Activated CD4-positive, alpha-beta memory T cell treated with anti-CD3 and anti-CD28 coated beads for 36 hours (primary cell): ENCODE measurements at regions not wholly inside any gene's neighbourhood (a gene's known extent, or its start where the extent isn't known, plus 50 kb on each side); places are given as distances from the start of the nearest gene placed in this dataset.

Experiments
- CTCF ChIA-PET: fragments of 350-600 bp; sonication (Branson Sonifier 250); formaldehyde crosslinking; loops from one replicate; lab custom pipeline; 2021; ENCODE audit warnings: antibody characterized with exemption, inconsistent platforms; lab: Charles Lee
- POLR2A ChIA-PET: fragments of 350-600 bp; sonication (Branson Sonifier 250); formaldehyde crosslinking; loops from one replicate; lab custom pipeline; 2021; ENCODE audit warnings: antibody characterized with exemption; lab: Charles Lee
- DNase-seq: peaks from one replicate; pipeline ENCODE4 v3.0.0-alpha.2; 2020
- H3K27ac Mint-ChIP-seq: one replicate; pipeline ENCODE4 v1.8.0; 2021; ENCODE audit warnings: mixed read lengths
- H3K27me3 Mint-ChIP-seq: one replicate; pipeline ENCODE4 v1.8.0; 2021; ENCODE audit warnings: mixed read lengths
- H3K36me3 Mint-ChIP-seq: one replicate; pipeline ENCODE4 v1.8.0; 2021; ENCODE audit warnings: mixed read lengths
- H3K4me1 Mint-ChIP-seq: one replicate; pipeline ENCODE4 v1.8.0; 2021; ENCODE audit warnings: low read depth, mixed read lengths
- H3K4me3 Mint-ChIP-seq: one replicate; pipeline ENCODE4 v1.8.0; 2021; ENCODE audit warnings: mild to moderate bottlenecking, mixed read lengths
- H3K9me3 Mint-ChIP-seq: one replicate; pipeline ENCODE4 v1.8.0; 2021; ENCODE audit warnings: mixed read lengths
- intact Hi-C: fragments of 100-400 bp; cut with micrococcal nuclease; formaldehyde crosslinking; loops from one replicate; pipeline ENCODE4 v1.15.1; 2023

GRCh38 chr7:47128700-47129099, 453.2 kb downstream of the TNS3 start:
- DNase-seq, result no peak
- CTCF ChIA-PET, result interaction anchor here (0.6 kb wide), 1 partner anchor 948 kb away, joined by 3 read pairs; no protein-coding TSS in a partner anchor
- POLR2A ChIA-PET, result no interaction called here

GRCh38 chr7:47125529-47125928, 456.4 kb downstream of the TNS3 start:
- Mint-ChIP-seq H3K27ac (no peak overlapping the region), H3K4me1 (no peaks in the 10 kb centered on the region), H3K27me3 (no peaks in the 10 kb centered on the region), H3K4me3 (no peak overlapping the region), H3K9me3 (no peaks in the 10 kb centered on the region), H3K36me3 (no peaks in the 10 kb centered on the region)
- ChIA-PET CTCF (no interaction called here), POLR2A (no interaction called here)
- DNase-seq, result no peak
- intact Hi-C loops, result no loop called here

More at GRCh38 chr7:47128700-47129099, 453.2 kb downstream of the TNS3 start:
- H3K9me3 Mint-ChIP-seq, result no peaks in the 10 kb centered on the region
- no peaks in the 10 kb centered on the region for H3K36me3 Mint-ChIP-seq
- no peak overlapping the region for H3K4me3 Mint-ChIP-seq
- intact Hi-C loops, result no loop called here
- H3K27me3 Mint-ChIP-seq, result no peaks in the 10 kb centered on the region
- H3K4me1 Mint-ChIP-seq, result no peaks in the 10 kb centered on the region
- no peak overlapping the region for H3K27ac Mint-ChIP-seq

DNA sequence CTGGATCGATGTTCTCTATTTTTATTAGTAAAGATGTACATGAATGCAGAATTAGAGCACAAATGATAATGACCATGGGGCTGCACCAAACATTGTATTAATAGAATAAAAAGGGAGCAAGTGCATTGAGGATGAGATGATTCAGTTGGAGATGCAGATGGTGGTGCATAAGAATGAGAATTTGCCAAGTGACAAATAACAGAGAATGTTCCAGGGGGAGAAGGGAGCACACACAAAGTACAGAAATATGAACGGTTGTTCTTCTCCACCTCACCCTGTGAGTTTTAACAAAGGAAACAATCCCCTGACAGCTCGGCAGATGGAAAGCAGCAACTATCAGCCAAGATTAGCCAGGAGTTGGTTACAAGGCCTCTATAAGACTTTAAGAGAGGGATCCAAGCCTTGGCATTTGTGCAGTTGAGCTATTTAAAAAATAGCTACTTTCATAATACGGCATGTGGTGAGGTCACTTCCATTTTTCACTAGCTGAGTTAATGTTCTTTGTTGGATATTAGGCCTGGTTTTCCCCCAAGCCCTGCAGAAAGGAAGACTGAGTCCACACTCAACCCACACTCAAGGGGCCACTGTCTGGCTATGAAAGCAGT, 462.5 kb downstream of the TNS3 start:
- no peaks in the 10 kb centered on the region for H3K9me3 Mint-ChIP-seq
- no peak overlapping the region for H3K4me3 Mint-ChIP-seq
- no peak for DNase-seq
- H3K27me3 Mint-ChIP-seq, result no peaks in the 10 kb centered on the region
- H3K27ac Mint-ChIP-seq, result no peak overlapping the region
- intact Hi-C loops, result no loop called here
- H3K4me1 Mint-ChIP-seq, result no peaks in the 10 kb centered on the region
- H3K36me3 Mint-ChIP-seq, result no peaks in the 10 kb centered on the region
- ChIA-PET CTCF (no interaction called here), POLR2A (no interaction called here)

- Mint-ChIP-seq H3K4me1 (no peaks in the 10 kb centered on the region), H3K27me3 (no peaks in the 10 kb centered on the region), H3K4me3 (no peak overlapping the region), H3K9me3 (peaks cover 1% of the 10 kb centered on the region), H3K36me3 (no peaks in the 10 kb centered on the region), H3K27ac (no peak overlapping the region)
- ChIA-PET CTCF (no interaction called here), POLR2A (no interaction called here)
- DNase-seq, result no peak
- intact Hi-C loops, result no loop called here
Observed at GRCh38 chr7:47104206-47104549, 477.7 kb downstream of the TNS3 start.

GRCh38 chr7:47103498-47104205, 478.3 kb downstream of the TNS3 start:
- Mint-ChIP-seq H3K36me3 (no peaks in the 10 kb centered on the region), H3K4me3 (no peak overlapping the region), H3K4me1 (no peaks in the 10 kb centered on the region), H3K27ac (no peak overlapping the region), H3K27me3 (no peaks in the 10 kb centered on the region), H3K9me3 (no peaks in the 10 kb centered on the region)
- ChIA-PET CTCF (no interaction called here), POLR2A (no interaction called here)
- no peak for DNase-seq
- intact Hi-C loops, result no loop called here

- ChIA-PET CTCF (interaction anchor here (0.7 kb wide), 1 partner anchor 1169 kb away, joined by 3 read pairs; no protein-coding TSS in a partner anchor), POLR2A (no interaction called here)
- intact Hi-C loops, result no loop called here
- H3K27me3 Mint-ChIP-seq, result no peaks in the 10 kb centered on the region
- H3K4me1 Mint-ChIP-seq, result no peaks in the 10 kb centered on the region
- H3K36me3 Mint-ChIP-seq, result no peaks in the 10 kb centered on the region
- no peak overlapping the region for H3K4me3 Mint-ChIP-seq
- no peak for DNase-seq
- H3K9me3 Mint-ChIP-seq, result no peaks in the 10 kb centered on the region
- H3K27ac Mint-ChIP-seq, result no peak overlapping the region
Observed at GRCh38 chr7:47102331-47102841, 479.5 kb downstream of the TNS3 start.

DNA sequence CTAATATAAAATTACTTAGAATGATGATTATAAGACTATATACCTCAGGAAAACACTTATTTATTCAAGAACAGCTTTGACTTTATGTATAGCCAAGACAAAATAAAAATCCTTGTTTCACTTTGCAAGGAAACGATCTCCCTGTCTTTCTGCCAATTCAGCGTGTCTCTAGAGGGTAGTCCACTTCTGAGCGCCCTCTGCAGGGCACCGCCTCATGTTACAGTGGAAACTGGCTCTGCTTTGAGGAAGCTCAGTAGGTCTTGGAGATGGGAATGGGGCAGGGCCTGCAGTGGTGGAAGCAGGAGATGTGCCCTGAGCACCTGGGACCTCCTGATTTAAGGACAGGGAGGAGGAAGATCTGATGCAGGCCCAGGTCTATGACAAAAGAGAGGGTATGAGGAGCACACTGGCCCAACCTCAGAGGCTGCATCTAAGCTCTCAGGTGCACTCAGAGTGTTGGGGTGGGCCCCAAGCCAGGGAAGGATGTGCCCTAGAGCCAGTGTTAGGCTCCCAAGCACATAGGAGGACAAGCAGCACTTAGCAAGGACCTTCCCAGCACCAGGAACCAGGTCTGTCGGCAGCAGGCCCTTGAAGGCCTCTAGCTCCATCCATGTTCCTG, 481.0 kb downstream of the TNS3 start:
- ChIA-PET CTCF (interaction anchor here (1.5 kb wide), 1 partner anchor 13 kb away, joined by 3 read pairs; no protein-coding TSS in a partner anchor), POLR2A (no interaction called here)
- Mint-ChIP-seq H3K27ac (no peak overlapping the region), H3K9me3 (no peaks in the 10 kb centered on the region), H3K36me3 (no peaks in the 10 kb centered on the region), H3K4me3 (no peak overlapping the region), H3K4me1 (no peaks in the 10 kb centered on the region), H3K27me3 (no peaks in the 10 kb centered on the region)
- intact Hi-C loops, result no loop called here
- DNase-seq, result peak; percentile 11

DNA sequence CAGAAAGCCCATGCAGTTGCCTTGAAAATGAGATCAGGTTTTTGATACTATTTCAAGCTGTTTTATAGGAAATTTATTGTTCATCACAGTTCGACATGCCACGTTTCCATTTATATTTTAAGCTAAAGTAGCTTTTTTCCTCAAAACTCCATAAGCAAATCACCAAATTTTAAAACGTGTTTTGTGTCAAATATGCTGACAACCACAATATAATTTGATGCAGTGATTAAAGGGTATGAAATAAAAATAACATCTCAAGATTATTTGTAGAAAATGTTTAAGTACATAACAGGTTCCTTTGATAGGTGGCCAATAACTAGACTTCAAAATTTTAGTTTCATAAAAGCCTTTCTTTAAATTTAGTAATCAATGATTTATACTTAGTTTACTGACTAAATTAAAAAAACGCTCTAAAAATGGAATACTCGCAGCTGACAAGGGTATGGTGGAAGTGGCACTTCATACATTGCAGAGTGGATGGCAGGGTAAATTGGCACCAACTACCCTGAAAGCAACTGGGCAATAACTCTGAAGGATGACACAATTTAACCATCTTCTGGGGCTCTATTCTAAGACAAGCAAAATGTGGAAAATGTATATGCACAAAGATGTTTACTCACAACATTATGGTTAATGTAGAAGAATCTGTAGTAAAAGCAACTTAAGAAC, 481.6 kb downstream of the TNS3 start:
- ChIA-PET POLR2A (no interaction called here), CTCF (interaction anchor here (1.5 kb wide), 1 partner anchor 12 kb away, joined by 3 read pairs; no protein-coding TSS in a partner anchor)
- no peak overlapping the region for H3K27ac Mint-ChIP-seq
- intact Hi-C loops, result no loop called here
- no peaks in the 10 kb centered on the region for H3K27me3 Mint-ChIP-seq
- H3K9me3 Mint-ChIP-seq, result no peaks in the 10 kb centered on the region
- no peak overlapping the region for H3K4me3 Mint-ChIP-seq
- H3K36me3 Mint-ChIP-seq, result no peaks in the 10 kb centered on the region
- no peak for DNase-seq
- H3K4me1 Mint-ChIP-seq, result no peaks in the 10 kb centered on the region

DNA sequence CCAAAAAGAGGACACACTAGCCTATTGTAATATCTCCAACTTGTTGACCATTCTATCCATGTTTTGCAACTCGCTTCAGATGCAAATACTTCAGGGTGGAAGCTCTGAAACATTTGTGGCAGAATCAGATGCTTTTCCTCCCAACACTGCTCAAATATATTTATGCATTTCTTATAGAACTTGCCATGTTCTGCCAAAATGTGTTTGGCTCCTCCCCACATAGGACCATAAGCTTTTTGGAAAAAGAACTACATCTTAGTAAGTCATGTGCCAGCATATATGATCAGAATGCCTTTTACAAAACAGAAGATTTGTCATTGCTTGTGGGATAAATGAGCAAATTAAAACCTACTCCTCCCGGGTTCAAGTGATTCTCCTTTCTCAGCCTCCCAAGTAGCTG, 484.5 kb downstream of the TNS3 start:
- ChIA-PET CTCF (no interaction called here), POLR2A (no interaction called here)
- Mint-ChIP-seq H3K27ac (no peak overlapping the region), H3K9me3 (no peaks in the 10 kb centered on the region), H3K27me3 (no peaks in the 10 kb centered on the region), H3K4me3 (no peak overlapping the region), H3K4me1 (no peaks in the 10 kb centered on the region), H3K36me3 (no peaks in the 10 kb centered on the region)
- no peak for DNase-seq
- intact Hi-C loops, result no loop called here

DNA sequence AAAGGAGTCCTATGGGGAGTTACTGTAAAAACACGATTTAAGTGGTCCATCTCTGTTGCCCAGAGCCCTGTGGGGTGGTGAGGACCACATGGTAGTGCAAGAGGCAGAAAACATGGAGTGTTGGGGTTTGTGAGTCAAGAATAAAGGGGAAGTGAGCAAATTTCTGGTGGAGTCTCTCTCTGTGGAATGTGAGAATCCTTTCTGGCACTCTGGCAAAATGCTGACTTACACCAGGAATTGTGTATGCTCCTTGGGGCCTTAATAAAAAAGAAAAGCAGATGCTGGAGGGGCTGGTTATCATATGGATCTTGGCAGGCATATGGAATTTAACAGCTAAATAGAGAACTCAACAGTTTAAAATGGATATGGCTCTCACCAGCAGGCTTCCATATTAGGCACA, 486.0 kb downstream of the TNS3 start:
- H3K36me3 Mint-ChIP-seq, result no peaks in the 10 kb centered on the region
- H3K4me3 Mint-ChIP-seq, result no peak overlapping the region
- POLR2A ChIA-PET, result no interaction called here
- H3K4me1 Mint-ChIP-seq, result no peaks in the 10 kb centered on the region
- no peak overlapping the region for H3K27ac Mint-ChIP-seq
- CTCF ChIA-PET, result no interaction called here
- intact Hi-C loops, result no loop called here
- no peak for DNase-seq
- H3K9me3 Mint-ChIP-seq, result no peaks in the 10 kb centered on the region
- H3K27me3 Mint-ChIP-seq, result no peaks in the 10 kb centered on the region

DNA sequence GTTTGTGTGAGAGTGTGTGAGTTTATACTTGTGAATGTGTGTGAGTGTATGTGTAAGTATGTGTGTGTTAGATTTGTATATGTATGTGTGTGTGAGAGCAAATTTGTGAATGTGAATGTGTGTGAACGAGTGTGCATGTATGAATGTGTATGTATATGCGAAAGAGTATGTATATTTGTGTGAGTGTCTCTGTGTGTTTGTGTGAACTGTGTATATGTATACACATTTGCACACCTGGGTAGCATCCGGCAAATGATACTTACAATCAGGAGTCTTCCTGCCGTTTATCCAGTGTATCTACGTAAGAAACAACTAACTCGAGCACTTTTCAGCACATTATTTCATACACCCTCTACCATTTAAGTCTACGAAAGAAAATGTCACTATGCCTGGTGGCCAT, 487.4 kb downstream of the TNS3 start:
- no peaks in the 10 kb centered on the region for H3K36me3 Mint-ChIP-seq
- POLR2A ChIA-PET, result no interaction called here
- H3K4me1 Mint-ChIP-seq, result no peaks in the 10 kb centered on the region
- H3K9me3 Mint-ChIP-seq, result no peaks in the 10 kb centered on the region
- no peak overlapping the region for H3K4me3 Mint-ChIP-seq
- intact Hi-C loops, result no loop called here
- CTCF ChIA-PET, result no interaction called here
- no peak overlapping the region for H3K27ac Mint-ChIP-seq
- no peak for DNase-seq
- peaks cover 2% of the 10 kb centered on the region for H3K27me3 Mint-ChIP-seq
